Suppressor macrophage treated with lipopolysaccharide for 4 hours (primary cell): ENCODE measurements at regions not wholly inside any gene's neighbourhood (a gene's known extent, or its start where the extent isn't known, plus 50 kb on each side); places are given as distances from the start of the nearest gene placed in this dataset.

ENCODE experiments used
- DNase-seq: peaks from one replicate; pipeline ENCODE4 v3.0.0-alpha.2; 2020

DNA sequence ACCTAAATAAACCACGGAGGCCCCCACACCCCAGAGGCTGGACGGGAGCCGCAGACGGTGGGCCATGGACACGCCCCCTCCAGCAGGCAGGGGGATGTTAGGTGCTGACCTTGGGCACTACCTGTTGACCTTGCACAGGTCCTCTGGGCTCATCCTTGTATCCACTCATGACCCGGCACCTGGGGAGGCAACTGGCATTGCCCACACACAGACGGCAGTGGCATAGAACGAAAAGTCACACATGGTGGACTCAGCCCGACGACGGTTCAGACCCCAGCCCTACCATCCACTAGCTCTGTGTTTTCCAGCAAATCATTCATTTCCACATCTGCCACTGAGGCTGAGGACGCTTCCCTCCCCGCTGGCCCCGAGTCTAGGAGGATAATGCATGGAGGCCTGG is 247.7 kb upstream of the PPP2R2D start:
- DNase-seq, result no peak

DNA sequence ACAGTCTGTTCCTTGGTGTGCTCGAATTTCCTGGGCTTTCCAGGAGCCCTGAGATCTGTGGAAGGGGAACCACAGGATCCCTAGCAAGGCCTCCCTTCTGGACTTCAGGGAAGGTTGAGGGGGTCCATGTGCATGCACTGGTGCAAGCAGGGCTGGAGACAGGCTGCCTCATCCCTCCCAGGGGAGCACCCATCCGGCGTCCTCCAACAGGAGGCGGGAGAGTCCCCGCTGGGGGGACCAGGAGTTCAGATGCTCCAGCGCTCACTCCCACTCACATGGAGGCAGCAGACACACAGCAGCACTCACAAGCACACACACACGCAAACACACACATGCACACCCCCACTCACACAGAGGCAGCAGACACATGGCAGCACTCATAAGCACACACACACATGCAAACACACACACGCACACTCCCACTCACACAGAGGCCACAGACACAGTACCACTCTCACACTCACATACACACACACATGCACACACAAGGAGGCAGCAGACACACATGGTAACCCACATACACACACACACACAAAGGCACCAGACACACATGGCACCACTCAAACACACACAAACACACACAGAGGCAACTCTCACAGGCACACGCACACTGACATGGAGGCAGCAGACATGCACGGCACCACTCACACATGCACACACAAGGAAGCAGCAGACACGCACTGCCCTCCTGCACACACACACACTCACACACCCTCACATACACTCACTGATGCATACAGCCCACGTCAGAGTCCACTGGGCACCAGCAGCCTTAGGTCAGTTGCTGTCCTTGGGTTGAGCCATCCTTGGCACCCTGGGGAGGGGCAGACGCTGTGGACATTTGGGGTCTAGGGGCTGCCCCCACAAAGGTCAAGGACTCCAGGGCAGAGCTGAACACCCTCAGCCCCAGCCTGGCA is 247.0 kb upstream of the PPP2R2D start:
- no peak for DNase-seq

- DNase-seq, result no peak
Observed at GRCh38 chr10:131654471-131655087, 246.2 kb upstream of the PPP2R2D start.

DNA sequence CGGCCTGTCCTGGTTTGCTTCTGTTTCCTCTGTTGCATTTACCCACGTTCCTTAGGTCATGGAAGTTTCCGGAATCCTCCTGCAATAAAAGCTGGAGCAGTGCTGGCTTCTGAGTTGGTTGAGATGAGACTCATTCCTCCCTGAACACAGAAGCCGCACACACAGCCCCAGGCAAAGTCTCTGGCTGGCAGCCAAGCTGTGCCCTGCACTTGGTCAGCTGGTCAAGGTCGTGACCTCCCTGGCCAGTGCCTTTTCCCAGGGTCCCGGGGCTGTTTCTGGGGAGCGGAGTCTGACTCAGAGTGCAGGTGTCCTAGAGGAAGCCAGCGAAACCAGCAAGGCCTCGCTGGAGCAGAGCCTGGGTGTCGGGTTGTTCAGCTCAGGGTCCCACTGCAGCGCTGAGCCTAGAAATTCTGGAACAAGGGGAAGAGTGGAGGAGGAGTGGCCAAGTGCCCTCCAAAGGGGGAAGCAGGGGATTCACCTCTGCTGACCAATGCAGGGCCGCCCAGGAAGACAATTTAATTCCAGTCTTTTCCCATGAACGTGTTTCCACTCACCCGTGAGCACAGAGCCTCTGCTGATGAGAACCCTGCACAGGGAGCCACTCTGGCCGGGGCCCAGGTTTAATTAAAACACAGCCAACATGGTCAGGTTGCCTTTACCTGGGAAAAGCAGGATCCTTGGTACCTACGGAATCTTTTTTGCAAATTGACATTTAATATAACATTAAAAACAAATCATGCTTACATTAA is 245.5 kb upstream of the PPP2R2D start:
- no peak for DNase-seq

GRCh38 chr10:131656009-131656408 is 244.8 kb upstream of the PPP2R2D start:
- DNase-seq, result no peak

DNA sequence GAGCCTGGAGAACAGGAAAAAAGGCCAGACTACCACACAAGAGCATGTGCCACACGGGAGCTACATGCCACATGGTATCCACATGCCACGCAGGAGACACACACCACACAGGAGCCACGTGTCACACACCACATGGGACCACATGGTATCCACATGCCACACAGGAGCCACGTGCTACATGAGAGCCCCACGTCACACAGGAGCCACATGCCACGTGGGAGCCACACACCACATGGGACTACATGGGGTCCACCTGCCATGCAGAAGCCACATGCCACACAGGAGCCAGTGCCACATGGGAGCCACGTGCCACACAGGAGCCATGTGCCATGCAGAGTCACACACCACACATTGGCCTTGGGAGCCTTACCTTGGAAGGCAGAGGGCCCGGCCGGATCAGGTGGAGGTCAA is 244.4 kb upstream of the PPP2R2D start:
- no peak for DNase-seq

- DNase-seq, result no peak
Observed at GRCh38 chr10:131657318-131657984, 243.4 kb upstream of the PPP2R2D start.

GRCh38 chr10:131657985-131658330 is 242.8 kb upstream of the PPP2R2D start:
- DNase-seq, result no peak

GRCh38 chr10:131658476-131659110 is 242.2 kb upstream of the PPP2R2D start:
- no peak for DNase-seq

DNA sequence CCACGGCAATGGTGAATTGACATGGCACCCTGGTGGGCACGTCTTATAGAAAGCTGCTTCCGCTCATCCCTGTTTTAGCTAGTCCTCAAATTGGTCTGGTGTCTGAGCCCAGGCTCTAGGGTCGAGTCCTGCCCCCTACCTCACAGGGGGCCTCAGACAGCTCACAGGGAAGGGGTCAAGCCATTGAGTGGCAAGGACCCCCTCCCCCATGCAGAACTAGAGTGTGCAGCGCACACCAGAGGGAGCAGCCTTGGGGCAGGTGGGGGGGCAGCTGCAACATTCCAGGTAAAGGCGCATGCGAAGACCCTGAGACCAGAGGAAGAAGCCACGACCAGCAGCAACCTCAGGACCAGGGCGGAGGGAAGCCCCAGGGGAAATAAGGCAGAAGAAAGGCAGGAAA is 240.4 kb upstream of the PPP2R2D start:
- no peak for DNase-seq

- no peak for DNase-seq
Observed at GRCh38 chr10:131662851-131663250, 238.0 kb upstream of the PPP2R2D start.

DNA sequence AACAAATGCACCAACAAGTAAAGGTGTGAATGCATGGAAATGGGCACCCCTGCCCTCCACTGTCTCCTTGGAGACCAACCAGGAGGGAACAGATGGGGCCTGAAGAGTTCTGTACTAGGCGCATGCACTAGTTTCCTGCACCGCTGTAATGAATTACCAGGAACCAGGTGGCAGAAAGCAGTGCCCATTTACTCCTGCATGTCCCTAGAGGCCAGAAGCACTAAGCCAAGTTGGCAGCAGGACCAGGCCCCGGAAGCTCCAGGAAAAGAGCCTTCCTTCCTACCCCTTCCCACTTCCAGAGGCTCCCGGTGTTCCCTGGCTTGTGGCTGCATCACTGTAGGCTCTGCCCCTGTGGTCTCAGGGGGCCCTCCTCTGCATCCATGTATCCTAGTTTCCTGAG is 237.5 kb upstream of the PPP2R2D start:
- DNase-seq, result no peak

- DNase-seq, result no peak
Observed at GRCh38 chr10:131666091-131666490, 234.7 kb upstream of the PPP2R2D start.

GRCh38 chr10:131667047-131667446 is 233.8 kb upstream of the PPP2R2D start:
- DNase-seq, result no peak

DNA sequence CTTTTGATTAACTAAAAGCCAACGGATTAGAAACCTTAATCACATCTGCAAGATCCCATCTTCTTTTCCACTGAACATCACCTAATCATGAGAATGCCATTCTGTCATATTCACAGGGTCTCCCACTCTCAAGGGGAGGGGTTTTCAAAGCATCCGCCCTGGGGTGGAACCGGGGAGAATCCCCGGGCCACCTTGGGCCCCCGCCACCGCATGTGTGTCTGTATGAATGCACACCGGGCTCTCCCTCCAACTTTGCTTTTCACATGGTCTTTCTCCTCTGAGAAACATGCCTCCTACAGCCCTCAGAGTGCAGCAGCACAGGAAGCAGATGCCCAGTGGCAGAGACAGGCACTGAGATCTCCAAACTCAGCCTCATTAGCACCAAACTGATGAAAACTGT is 233.2 kb upstream of the PPP2R2D start:
- no peak for DNase-seq

- no peak for DNase-seq
Observed at GRCh38 chr10:131668903-131669302, 231.9 kb upstream of the PPP2R2D start.

- no peak for DNase-seq
Observed at GRCh38 chr10:131669838-131670237, 231.0 kb upstream of the PPP2R2D start.

- no peak for DNase-seq
Observed at GRCh38 chr10:131670341-131670740, 230.5 kb upstream of the PPP2R2D start.

DNA sequence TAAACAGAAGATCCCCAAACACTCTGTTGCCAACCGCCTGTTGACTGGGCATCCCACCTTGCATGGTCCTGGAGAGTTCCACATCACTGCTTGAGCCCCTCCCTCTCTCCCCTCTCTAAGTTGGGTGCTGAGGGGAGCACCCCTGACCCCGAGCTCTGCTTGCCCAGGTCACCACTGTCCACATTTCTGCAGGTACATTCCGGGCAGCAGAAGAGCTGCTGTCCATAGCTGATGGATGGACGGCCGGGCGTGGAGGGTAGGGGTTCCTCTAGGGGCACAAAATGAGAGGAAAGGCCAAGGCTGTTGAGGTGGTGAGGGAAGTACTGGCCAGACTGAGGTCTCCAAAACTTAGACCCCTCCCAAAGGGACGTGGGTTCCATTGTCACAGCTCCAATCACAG is 227.4 kb upstream of the PPP2R2D start:
- DNase-seq, result no peak

GRCh38 chr10:131674130-131674529 is 226.7 kb upstream of the PPP2R2D start:
- DNase-seq, result no peak

- no peak for DNase-seq
Observed at GRCh38 chr10:131675104-131675503, 225.7 kb upstream of the PPP2R2D start.

- DNase-seq, result no peak
Observed at GRCh38 chr10:131676046-131676799, 224.6 kb upstream of the PPP2R2D start.
